ENCODE measurements at regions not wholly inside any gene's neighbourhood (a gene's known extent, or its start where the extent isn't known, plus 50 kb on each side); places are given as distances from the start of the nearest gene placed in this dataset.

DNA sequence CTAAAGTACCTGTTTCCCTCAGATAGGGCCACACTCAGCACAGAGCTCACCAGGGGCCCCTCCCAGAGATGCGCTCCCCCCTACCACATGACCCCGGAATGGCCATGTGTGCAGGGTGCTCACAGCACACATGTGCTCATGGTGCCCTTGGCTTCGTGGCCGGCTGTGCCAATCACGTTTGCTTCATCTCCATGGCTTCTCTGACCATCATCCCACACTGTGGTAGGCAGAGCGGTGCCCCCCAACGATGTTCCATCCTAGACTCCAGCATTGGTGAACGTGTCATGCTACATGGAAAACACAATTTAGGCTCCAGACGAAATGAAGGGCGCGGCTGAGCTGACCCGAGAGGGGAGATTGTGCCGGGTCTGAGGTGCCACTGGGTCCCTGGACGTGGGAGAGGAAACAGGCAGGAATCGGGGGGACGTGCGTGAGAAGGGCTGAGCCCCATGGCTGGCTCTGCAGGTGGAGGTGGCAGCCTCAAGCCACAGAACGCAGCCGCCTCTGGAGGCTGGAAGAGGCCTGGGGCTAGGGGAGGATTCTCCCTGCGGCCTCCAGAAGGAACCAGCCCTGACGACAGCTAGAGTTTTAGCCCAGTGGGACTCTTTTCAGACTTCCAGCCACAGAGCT lies 126.5 kb downstream of the DLL1 start:
- DNase-seq = no peak
- H3K4me3 ChIP-seq (ENCODE audit: low read depth in 1 of 2, low read length in 2 of 2) = no peak overlapping the region
- no peak for TF ChIP-seq EZH2 (IDR thresholded peaks at IDR 0.05; ENCODE audit: borderline replicate concordance, low read depth, low read length, severe bottlenecking)
- TF ChIP-seq, protein P1, sequence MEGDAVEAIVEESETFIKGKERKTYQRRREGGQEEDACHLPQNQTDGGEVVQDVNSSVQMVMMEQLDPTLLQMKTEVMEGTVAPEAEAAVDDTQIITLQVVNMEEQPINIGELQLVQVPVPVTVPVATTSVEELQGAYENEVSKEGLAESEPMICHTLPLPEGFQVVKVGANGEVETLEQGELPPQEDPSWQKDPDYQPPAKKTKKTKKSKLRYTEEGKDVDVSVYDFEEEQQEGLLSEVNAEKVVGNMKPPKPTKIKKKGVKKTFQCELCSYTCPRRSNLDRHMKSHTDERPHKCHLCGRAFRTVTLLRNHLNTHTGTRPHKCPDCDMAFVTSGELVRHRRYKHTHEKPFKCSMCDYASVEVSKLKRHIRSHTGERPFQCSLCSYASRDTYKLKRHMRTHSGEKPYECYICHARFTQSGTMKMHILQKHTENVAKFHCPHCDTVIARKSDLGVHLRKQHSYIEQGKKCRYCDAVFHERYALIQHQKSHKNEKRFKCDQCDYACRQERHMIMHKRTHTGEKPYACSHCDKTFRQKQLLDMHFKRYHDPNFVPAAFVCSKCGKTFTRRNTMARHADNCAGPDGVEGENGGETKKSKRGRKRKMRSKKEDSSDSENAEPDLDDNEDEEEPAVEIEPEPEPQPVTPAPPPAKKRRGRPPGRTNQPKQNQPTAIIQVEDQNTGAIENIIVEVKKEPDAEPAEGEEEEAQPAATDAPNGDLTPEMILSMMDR (IDR thresholded peaks at IDR 0.05; ENCODE audit: borderline replicate concordance, extremely low read depth, low read length, poor library complexity, severe bottlenecking) = no peak
- no peaks in the 10 kb centered on the region for H3K4me1 ChIP-seq (ENCODE audit: insufficient read depth, low read length)
- no peaks in the 10 kb centered on the region for H3K27me3 ChIP-seq (ENCODE audit: insufficient read depth, low read length, poor library complexity)
- no peak overlapping the region for H3K27ac ChIP-seq (ENCODE audit: low read length)
- no peak overlapping the region for H2AFZ ChIP-seq (ENCODE audit: low read depth, low read length)
- no peaks in the 10 kb centered on the region for H4K20me1 ChIP-seq (ENCODE audit: insufficient read depth, low read length)
- H3K36me3 ChIP-seq (ENCODE audit: insufficient read depth, low read length) = no peaks in the 10 kb centered on the region
- no peak for ATAC-seq (ENCODE audit: insufficient read depth, low read depth)
- peaks cover 6% of the 10 kb centered on the region for H3K9me3 ChIP-seq (ENCODE audit: insufficient read depth, low read length, severe bottlenecking)
- H3K4me2 ChIP-seq (ENCODE audit: insufficient read depth, low read length) = no peak overlapping the region
- no peaks in the 10 kb centered on the region for H3K79me2 ChIP-seq (ENCODE audit: insufficient read depth, low read length)
- no peak overlapping the region for H3K9ac ChIP-seq (ENCODE audit: low read depth, low read length)

DNA sequence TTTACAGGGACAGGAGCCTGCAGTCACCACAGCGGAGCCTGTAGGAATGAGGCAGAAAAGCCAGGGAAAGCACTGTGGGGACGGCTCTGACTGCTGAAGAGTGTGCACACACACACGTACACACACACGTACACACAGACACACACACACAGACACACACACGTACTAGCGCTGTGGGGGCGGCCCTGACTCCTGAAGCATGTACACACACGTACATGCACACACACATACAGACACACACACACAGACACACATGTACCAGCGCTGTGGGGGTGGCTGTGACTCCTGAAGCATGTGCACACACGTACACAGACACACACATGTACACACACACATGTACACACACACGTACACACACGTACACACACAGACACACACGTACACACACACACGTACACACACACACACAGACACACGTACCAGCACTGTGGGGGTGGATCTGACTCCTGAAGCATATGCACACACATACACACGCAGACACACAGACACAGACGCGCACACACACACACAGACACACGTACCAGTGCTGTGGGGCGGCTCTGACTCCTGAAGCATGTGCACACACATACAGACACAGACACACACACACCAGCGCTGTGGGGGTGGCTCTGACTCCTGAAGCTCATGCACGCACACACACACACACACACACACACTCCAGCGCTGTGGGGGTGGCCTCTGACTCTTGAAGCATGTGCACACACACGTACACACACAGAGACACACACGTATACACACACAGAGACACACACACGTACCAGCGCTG lies 127.3 kb downstream of the DLL1 start:
- Histone ChIP-seq H4K20me1 (ENCODE audit: insufficient read depth, low read length) (no peaks in the 10 kb centered on the region), H3K9me3 (ENCODE audit: insufficient read depth, low read length, severe bottlenecking) (peaks cover 6% of the 10 kb centered on the region), H3K4me3 (ENCODE audit: low read depth in 1 of 2, low read length in 2 of 2) (no peak overlapping the region), H3K27me3 (ENCODE audit: insufficient read depth, low read length, poor library complexity) (no peaks in the 10 kb centered on the region), H2AFZ (ENCODE audit: low read depth, low read length) (no peak overlapping the region), H3K4me1 (ENCODE audit: insufficient read depth, low read length) (no peaks in the 10 kb centered on the region), H3K79me2 (ENCODE audit: insufficient read depth, low read length) (no peaks in the 10 kb centered on the region), H3K4me2 (ENCODE audit: insufficient read depth, low read length) (no peak overlapping the region), H3K27ac (ENCODE audit: low read length) (no peak overlapping the region), H3K36me3 (ENCODE audit: insufficient read depth, low read length) (no peaks in the 10 kb centered on the region), H3K9ac (ENCODE audit: low read depth, low read length) (no peak overlapping the region)
- TF ChIP-seq, protein P1 (IDR thresholded peaks at IDR 0.05; ENCODE audit: borderline replicate concordance, extremely low read depth, low read length, poor library complexity, severe bottlenecking) = no peak
- no peak for TF ChIP-seq EZH2 (IDR thresholded peaks at IDR 0.05; ENCODE audit: borderline replicate concordance, low read depth, low read length, severe bottlenecking)
- ATAC-seq (ENCODE audit: insufficient read depth, low read depth) (no peak), DNase-seq (no peak)

DNA sequence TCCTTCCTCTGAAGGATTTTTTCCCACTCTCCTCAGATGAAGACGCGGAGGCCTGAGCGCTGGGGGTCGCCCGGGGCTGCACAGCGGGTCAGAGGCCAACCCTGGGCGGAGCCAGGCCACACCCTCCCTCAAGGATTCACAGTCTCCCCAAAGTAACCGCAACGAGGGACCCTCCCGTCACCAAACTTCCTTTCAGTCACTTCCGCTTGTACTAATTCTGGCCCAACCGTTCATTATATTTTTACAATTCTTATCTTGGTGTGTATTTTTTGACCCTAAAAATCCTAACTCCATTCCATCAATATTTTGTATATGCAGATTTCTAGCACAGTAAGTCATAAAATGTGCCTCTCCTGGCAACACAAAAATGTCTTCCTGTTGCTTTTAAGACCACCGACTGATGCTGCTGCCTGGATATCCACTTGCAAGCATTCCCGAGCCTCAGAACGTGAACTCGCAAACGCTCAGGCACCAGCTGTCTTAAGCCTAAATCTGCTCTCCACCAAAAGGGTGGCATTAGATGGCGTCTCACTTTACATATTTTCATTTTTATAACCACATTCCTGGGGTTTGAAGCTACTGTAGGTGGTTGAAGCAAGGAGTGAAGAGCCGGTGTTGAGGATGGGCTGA lies 128.0 kb downstream of the DLL1 start:
- TF ChIP-seq EZH2 (IDR thresholded peaks at IDR 0.05; ENCODE audit: borderline replicate concordance, low read depth, low read length, severe bottlenecking) = no peak
- H3K4me3 ChIP-seq (ENCODE audit: low read depth in 1 of 2, low read length in 2 of 2) = no peak overlapping the region

More for the DNA sequence above, 128.0 kb downstream of the DLL1 start:
- no peaks in the 10 kb centered on the region for H3K79me2 ChIP-seq (ENCODE audit: insufficient read depth, low read length)
- DNase-seq = no peak
- no peak overlapping the region for H3K27ac ChIP-seq (ENCODE audit: low read length)
- no peak overlapping the region for H2AFZ ChIP-seq (ENCODE audit: low read depth, low read length)
- no peaks in the 10 kb centered on the region for H3K27me3 ChIP-seq (ENCODE audit: insufficient read depth, low read length, poor library complexity)
- H3K9ac ChIP-seq (ENCODE audit: low read depth, low read length) = no peak overlapping the region
- no peak overlapping the region for H3K4me2 ChIP-seq (ENCODE audit: insufficient read depth, low read length)
- H4K20me1 ChIP-seq (ENCODE audit: insufficient read depth, low read length) = no peaks in the 10 kb centered on the region
- no peaks in the 10 kb centered on the region for H3K4me1 ChIP-seq (ENCODE audit: insufficient read depth, low read length)
- H3K9me3 ChIP-seq (ENCODE audit: insufficient read depth, low read length, severe bottlenecking) = peaks cover 2% of the 10 kb centered on the region
- ATAC-seq (ENCODE audit: insufficient read depth, low read depth) = no peak
- no peaks in the 10 kb centered on the region for H3K36me3 ChIP-seq (ENCODE audit: insufficient read depth, low read length)

All from DND-41 (cell line).